Left lung (tissue), 4 donors: ENCODE measurements at regions not wholly inside any gene's neighbourhood (a gene's known extent, or its start where the extent isn't known, plus 50 kb on each side); places are given as distances from the start of the nearest gene placed in this dataset.

Experiments
- ATAC-seq: fragments of 200-7000 bp; cut with Tn5 transposase; one replicate; pipeline ENCODE4 v1.9.1; 2020; ENCODE audit warnings: moderate library complexity
- DNase-seq, 4 donors: peaks; one replicate each; pipeline ENCODE4 v3.0.0-alpha.2; 2013 to 2020
- H3K27ac ChIP-seq, 2 donors: fragments of 200-600 bp; sonication (generic) in 1 of 2; one replicate each; pipeline versions ENCODE4 v1.5.0 to v1.8.0; 2020 to 2021
- H3K27me3 ChIP-seq, 2 donors: fragments of 200-600 bp; sonication (generic) in 1 of 2; one replicate each; pipeline versions ENCODE4 v1.5.0 to v1.8.0; 2020 to 2021
- H3K36me3 ChIP-seq, 2 donors: fragments of 200-600 bp; sonication (generic) in 1 of 2; one replicate each; pipeline versions ENCODE4 v1.5.0 to v1.8.0; 2020 to 2021
- H3K4me1 ChIP-seq, 2 donors: fragments of 200-600 bp; one replicate each; pipeline ENCODE4 v1.8.0; 2021
- H3K4me3 ChIP-seq, 2 donors: fragments of 200-600 bp; sonication (generic) in 1 of 2; one replicate each; pipeline versions ENCODE4 v1.5.0 to v1.8.0; 2020 to 2021; ENCODE audit warnings: mild to moderate bottlenecking in 1 of 2
- H3K9me3 ChIP-seq, 2 donors: fragments of 200-600 bp; sonication (generic) in 1 of 2; one replicate each; pipeline versions ENCODE4 v1.5.0 to v1.8.0; 2020 to 2021
- CTCF ChIP-seq, 2 donors: fragments of 200-600 bp; sonication (generic) in 1 of 2; IDR thresholded peaks; one replicate each; pipeline versions ENCODE4 v1.5.0 to v1.8.0; 2021; ENCODE audit warnings: antibody characterized with exemption in 2 of 2
- intact Hi-C, 2 donors: fragments of 100-400 bp; cut with DNase I; formaldehyde crosslinking; loops; one replicate each; pipeline versions ENCODE4 v1.11.2 to v1.14.2; 2022
- donor health status: DM: no; HTN: yes; CAD: no.
- donor health status: DM: no; HTN: no; CAD: no.

DNA sequence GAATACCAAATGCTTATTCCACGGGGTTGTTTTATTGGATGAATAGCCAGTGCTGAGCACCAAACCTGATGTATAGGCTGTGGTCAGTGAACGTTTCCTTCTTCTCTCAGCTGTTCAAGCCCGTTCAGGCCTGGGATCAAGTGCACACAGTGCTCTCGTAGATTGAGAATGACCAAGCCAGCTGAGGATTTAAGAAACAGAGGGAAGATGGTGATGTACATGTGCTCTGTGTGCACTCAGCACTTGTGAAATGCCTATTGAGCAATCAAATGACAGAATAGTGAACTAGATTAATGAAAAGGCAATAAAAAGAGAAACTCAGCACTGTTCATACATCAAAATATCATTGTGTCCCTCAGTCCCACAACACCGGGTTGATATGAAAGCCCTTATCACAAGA is 302.5 kb downstream of the BMPER start:
- no peak for TF ChIP-seq CTCF (IDR thresholded peaks at IDR 0.05)
- Histone ChIP-seq H3K4me1 (no peaks in the 10 kb centered on the region), H3K4me3 (no peak overlapping the region), H3K36me3 (no peaks in the 10 kb centered on the region), H3K27me3 (no peaks in the 10 kb centered on the region), H3K27ac (no peak overlapping the region), H3K9me3 (peaks cover 0 to 12% of the 10 kb centered on the region in 2 donors)
- ATAC-seq (no peak), DNase-seq (no peak)
- intact Hi-C loops, result no loop called here

GRCh38 chr7:34208878-34209621 is 303.7 kb downstream of the BMPER start:
- no peak overlapping the region for H3K4me3 ChIP-seq
- no peak overlapping the region for H3K27ac ChIP-seq
- no peak for DNase-seq
- no peaks in the 10 kb centered on the region for H3K36me3 ChIP-seq
- H3K27me3 ChIP-seq, result no peaks in the 10 kb centered on the region
- intact Hi-C loops, result no loop called here
- TF ChIP-seq CTCF (IDR thresholded peaks at IDR 0.05), result no peak
- peaks cover 0 to 12% of the 10 kb centered on the region in 2 donors for H3K9me3 ChIP-seq
- no peak for ATAC-seq
- no peaks in the 10 kb centered on the region for H3K4me1 ChIP-seq

- no peak overlapping the region for H3K4me3 ChIP-seq
- no peaks in the 10 kb centered on the region for H3K27me3 ChIP-seq
- H3K9me3 ChIP-seq, result peaks cover 0 to 8% of the 10 kb centered on the region in 2 donors
- TF ChIP-seq CTCF (IDR thresholded peaks at IDR 0.05), result no peak
- H3K27ac ChIP-seq, result no peak overlapping the region
- no peaks in the 10 kb centered on the region for H3K4me1 ChIP-seq
- H3K36me3 ChIP-seq, result no peaks in the 10 kb centered on the region
- ATAC-seq (no peak), DNase-seq (no peak)
- intact Hi-C loops, result no loop called here
These were observed 305.7 kb downstream of the BMPER start for GRCh38 chr7:34211018-34211417.

DNA sequence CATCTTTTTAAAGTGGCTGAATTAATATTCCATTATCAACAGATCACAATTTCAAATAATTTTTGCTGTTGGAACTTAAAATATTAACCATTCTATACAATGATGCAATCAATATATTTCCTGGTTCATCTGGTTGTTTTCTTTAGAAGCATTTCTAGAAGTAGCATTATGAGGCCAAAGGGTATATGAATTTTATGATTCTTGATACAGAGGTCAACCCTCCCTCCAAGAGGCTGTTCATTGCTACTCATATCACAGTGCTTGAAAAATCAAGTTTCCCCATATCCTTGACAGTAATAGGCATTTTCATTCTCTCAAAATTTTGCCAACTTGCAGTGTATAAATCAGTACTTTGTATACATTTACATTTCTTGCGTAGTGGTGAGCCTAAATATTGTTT is 312.6 kb downstream of the BMPER start:
- Histone ChIP-seq H3K4me3 (no peak overlapping the region), H3K9me3 (no peaks in the 10 kb centered on the region)
- intact Hi-C loops, result no loop called here

More for the DNA sequence above, 312.6 kb downstream of the BMPER start:
- no peaks in the 10 kb centered on the region for H3K36me3 ChIP-seq
- ATAC-seq (no peak), DNase-seq (no peak)
- no peak overlapping the region for H3K27ac ChIP-seq
- H3K27me3 ChIP-seq, result no peaks in the 10 kb centered on the region
- H3K4me1 ChIP-seq, result no peaks in the 10 kb centered on the region
- no peak for TF ChIP-seq CTCF (IDR thresholded peaks at IDR 0.05)
